ENCODE measurements at regions not wholly inside any gene's neighbourhood (a gene's known extent, or its start where the extent isn't known, plus 50 kb on each side); places are given as distances from the start of the nearest gene placed in this dataset.

GRCh38 chr22:49067504-49067903 is 760.2 kb downstream of the BRD1 start:
- TF ChIP-seq CTCF (IDR thresholded peaks at IDR 0.05) = no peak
- no peak for TF ChIP-seq POLR2A (IDR thresholded peaks at IDR 0.05)

Measured in esophagus squamous epithelium (tissue), 4 donors.